OCI-M2 (cell line): ENCODE measurements at regions not wholly inside any gene's neighbourhood (a gene's known extent, or its start where the extent isn't known, plus 50 kb on each side); places are given as distances from the start of the nearest gene placed in this dataset.
"Not testable (repeated sequence)": the region's sequence is repeated elsewhere in the genome, so short reads cannot be mapped to it uniquely, and the experiment has no call there.

Source experiments
- DNase-seq: peaks from one replicate; lab custom pipeline; 2025; ENCODE audit not compliant: unreplicated experiment; lab: John Stamatoyannopoulos, UW

DNA sequence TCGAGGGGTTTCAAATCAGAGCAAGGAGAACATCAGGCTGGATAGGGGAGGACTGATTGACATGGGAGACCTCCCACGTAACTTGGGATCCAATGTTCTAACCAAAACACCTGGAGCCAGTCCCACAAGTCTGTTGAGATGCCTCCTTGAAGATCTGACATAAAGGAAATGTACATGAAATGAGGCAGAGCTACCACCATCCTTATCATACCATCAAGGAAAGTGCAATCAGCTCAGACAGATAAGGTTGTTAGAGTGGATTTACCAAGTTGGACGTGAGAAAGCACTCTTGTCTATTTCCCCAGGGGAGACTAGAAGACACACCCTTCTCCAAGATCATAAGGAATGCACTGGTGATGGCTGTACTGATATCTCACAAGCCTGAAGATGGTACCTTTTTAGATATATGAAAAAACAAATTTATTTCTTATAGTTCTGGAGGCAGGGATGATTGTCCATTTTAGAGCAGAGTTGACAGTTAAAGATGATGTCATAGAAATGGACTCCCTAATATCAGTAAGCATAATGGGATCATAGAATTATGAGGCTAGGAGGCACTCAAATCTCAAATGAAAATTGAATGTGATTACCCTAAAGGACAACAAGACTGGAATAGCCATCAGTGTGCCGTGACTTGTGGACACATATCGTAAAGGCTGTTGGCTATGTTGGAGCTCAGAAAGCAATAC lies 129.1 kb upstream of the RAB4A start:
- no peak for DNase-seq

GRCh38 chr1:229142471-229142870 lies 128.4 kb upstream of the RAB4A start:
- DNase-seq, result no peak

GRCh38 chr1:229146647-229147046 lies 124.3 kb upstream of the RAB4A start:
- DNase-seq, result no peak

DNA sequence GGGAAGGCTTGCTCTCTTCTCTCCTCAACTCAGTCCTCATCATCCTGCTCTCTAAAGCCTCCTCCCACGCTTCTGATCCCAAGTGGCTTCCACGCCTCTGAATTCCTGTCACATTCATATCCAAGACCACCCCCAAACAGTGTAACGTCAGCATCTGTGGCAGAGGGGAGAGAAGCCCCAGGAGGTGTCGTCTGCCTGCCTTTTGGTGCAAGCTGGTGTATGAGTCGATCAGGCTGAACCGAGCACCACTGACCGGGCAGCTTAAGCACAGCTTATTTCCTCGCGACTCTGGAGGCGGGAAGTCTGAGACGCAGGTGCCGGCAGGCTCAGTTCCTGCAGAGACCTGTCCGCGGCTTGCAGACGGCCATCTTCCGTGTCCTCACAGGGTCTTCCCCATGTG lies 123.8 kb upstream of the RAB4A start:
- DNase-seq, result no peak

DNA sequence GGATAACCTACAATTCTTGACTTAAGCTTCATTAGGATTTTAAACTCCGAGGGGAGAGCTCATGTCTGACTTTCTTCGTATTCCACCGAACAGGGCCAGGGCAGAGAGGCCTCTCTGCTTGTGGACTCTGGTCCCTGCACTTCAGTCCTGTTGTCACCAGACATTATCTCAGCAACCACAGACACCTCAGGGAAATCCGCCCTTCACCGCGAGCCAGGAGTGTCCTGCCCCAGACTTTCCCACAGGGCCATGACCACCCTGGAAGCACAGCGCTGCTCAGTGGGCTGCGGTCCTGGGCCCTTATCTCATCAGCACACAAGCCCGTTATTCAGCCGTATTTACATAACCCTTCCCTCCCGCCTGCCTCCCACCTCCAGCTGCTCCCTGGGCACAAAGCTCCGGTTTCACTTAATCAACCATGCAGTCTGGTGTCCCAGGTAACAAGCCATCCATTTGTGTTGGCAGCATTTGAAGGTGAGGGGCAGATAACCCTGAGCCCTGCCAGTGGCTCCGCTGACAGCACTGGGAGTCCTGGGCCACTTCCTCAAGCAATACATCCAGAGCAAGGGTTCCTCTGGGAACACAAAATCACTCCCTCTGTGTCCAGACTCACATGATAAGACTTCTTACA lies 122.8 kb upstream of the RAB4A start:
- DNase-seq, result no peak

DNA sequence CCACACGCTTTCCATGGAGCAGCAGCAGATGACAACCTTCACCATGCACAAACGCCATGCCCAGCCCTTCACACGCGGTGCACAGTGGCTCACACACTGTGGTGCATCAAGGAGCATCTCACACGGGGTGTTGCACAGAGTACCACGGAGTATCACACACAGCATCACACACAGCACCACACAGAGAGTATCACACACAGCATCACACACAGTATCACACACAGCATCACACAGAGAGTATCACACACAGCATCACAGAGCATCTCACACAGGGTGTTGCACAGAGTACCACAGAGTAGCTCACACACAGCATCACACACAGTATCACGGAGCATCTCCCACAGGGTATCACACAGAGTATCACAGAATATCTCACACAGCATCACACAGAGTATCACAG lies 122.2 kb upstream of the RAB4A start:
- no peak for DNase-seq

DNA sequence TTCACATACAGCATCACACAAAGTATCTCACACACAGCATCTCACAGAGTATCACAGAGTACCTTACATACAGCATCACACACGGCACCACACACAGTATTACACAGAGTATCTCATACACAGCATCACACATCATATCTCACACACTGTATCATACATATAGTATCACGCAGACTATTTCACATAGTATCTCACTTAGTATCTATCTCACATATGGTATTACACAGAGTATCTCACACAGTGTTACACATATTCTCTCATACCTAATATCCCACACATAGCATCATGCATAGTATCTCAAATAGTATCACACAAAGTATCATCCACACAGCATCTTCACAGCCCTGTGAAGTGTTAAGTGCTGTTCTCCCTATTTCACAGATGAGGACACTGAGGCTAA lies 121.5 kb upstream of the RAB4A start:
- no peak for DNase-seq

DNA sequence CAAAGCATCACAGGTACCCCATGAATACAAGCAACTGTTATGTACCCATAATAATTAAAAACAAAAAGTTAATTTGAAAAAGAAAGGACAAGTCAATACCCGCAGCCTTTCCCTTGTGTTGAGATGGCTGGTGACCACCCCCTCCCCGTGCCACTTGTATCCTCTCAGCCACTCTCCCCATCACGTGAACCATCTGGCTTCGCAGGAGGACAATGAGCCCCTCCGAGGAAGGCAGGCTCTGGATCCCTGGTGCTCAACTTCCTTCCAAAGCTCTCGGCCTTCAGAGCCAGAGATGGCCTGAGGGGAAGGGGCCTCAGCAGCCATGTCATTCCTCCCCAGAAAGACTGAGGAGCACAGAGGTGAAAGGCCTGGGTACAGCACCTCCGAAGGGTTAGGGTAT lies 120.4 kb upstream of the RAB4A start:
- DNase-seq, result no peak

GRCh38 chr1:229151412-229151811 lies 119.5 kb upstream of the RAB4A start:
- DNase-seq, result not testable (repeated sequence)

DNA sequence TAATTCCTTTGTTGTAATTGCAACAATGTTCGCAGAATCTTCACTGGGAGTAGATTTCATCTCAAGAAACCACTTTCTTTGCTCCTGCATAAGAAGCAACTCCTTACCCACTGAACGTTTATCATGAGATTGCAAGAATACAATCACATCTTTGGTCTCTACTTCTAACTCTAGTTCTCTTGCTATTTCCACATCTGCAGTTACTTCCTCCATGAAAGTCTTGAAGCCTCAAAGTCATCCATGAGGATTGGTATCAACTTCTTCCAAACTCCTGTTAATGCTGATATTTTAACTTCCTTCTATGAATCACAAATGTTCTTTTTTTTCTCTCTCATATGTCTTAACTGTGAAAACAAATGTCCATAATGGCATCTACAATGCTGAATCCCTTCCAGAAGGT lies 118.6 kb upstream of the RAB4A start:
- DNase-seq, result no peak

- DNase-seq, result no peak
Measured at GRCh38 chr1:229153955-229154548, 116.9 kb upstream of the RAB4A start.

DNA sequence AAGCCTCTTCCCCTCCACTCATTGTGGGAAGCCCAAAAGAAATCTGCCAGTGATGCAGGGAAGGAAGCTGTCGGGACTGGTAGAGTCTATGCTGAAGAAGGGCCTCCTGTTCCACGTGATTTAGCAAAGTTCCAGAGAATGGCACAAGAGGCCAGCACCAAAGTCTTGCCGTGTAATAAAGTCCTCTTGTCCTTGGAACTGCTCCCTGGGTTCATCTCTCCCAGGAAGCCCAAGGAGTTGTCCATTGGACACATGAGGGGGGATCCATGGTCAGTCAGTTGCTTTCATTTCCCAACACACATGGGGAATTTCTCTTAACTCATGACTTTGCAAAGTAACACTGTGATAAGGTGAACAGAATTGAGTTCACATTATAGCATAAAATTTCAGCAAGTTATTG lies 116.1 kb upstream of the RAB4A start:
- no peak for DNase-seq

DNA sequence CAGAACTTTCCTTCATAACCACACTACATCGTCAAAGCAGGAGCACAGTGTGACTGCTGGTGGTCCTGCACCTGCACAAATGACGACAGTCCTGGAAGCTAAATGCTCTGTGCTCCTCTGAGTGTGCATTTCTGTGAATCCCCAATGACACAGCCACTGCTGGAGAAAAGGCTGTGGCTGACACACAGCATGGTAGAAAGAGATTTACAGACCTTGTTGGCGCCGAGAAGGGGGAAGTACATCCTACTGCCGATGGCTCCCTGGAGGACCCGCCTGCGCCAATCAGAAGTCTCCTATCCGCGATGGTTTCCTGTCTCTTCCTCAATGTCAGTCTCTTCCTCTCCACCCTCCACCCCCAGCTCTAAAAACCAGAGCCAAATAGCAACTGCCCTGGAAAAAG lies 115.4 kb upstream of the RAB4A start:
- DNase-seq, result no peak

DNA sequence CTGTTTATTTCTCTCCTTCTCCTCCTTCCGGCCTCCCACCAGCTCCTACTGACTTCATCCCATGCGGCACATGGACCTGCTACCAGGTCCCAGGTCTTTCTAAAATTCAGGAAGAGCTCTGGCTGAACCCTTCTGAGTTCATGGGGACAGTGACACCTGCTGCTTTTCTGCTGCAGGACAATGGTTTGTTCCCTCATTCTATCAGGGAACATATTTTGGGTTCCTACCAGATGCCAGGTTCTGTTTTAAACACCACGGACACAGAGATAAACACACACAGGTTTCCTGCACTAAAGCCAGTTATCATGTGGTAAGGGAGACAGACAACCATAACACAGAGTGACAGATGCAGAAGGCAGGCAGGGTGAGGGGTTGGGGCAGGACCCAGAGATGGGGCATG lies 114.0 kb upstream of the RAB4A start:
- no peak for DNase-seq

DNA sequence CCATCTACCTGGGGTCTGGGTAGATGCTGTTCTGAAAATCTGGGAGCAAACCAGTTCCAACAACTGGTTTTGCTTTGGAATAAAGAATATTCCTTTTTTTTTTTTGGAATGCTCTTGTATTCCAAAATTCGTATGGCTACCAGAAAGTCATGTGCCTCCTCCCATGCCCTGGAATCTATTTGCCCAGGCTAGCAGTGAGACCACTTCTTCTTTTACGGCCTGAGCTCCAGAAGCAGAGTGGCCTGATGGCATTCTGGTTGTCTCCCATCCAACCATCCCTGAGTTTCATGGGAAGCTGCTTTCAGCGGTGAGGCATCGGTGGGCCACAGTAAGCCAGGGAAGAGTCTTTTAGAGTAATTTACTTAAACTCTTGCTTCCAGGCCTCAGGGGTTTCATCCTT lies 113.4 kb upstream of the RAB4A start:
- no peak for DNase-seq

GRCh38 chr1:229158341-229158921 lies 112.5 kb upstream of the RAB4A start:
- no peak for DNase-seq

- no peak for DNase-seq
Measured at GRCh38 chr1:229158927-229159326, 112.0 kb upstream of the RAB4A start.

- DNase-seq, result no peak
Measured at GRCh38 chr1:229159668-229160544, 111.0 kb upstream of the RAB4A start.

DNA sequence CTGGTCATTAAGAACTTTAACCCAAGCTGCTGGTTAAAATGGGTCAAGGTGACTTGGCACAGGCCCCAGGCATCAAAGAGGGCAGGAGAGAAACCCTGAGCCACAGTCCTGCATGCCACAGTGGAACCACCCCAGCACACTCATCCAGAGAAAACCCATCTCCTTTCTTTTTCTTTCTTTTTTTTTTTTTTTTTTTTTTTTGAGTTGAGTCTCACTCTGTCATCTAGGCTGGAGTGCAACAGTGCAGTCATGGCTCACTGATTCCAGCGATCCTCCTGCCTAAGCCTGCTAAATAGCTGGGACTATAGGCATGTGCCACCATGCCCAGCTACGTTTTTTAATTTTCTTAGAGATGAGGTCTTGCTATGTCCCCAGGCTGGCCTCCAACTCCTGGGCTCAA lies 109.2 kb upstream of the RAB4A start:
- no peak for DNase-seq

DNA sequence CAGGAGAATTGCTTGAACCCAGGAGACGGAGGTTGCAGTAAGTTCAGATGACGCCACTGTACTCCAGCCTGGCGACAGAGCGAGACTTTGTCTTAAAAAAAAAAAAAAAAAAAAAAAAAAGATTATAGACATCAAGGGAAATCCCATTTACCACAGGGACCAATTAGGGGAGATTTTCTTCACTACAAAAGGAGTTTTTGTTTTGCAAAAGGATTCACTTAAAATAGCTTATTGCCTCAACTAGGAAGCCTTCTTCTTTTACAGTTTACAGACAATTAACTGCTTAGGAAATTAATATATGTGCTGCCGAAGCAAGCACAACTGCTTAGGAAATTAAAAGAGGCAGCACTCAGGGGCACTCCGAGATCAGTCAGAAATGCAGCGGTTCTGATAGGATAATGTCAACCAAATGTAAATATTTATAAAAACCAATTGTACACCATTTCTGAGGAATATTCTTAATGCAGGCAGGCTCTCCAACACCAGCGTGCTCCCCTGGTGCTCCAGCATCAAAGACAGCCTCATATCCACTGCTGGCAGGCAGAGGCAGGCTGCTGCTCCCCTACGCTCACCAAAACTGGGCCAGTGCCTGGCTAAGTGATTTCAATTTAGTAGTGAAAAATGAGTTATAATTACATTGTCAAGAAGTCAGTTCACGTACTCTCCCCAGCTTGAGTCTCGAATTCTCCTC lies 107.9 kb upstream of the RAB4A start:
- no peak for DNase-seq

DNA sequence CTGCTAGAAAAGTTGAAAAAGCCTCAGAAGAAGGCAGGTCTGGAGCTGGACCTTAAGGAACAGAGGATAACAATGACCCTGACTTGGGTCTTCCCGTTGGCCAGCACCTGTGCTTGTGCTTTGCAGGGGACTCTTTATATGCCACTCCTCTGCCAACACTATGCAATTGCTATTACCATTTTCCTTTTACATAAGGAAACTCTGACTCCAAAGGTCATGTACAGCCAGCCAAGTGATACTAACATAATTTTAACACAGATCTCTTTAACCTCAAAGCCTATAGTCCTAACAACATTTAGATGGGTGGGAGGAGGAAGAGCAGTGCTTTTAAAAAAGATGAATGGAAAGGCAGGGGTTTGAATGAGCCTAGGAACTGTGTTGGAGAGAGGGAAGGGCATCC lies 106.6 kb upstream of the RAB4A start:
- DNase-seq, result no peak
